ENCODE measurements at regions not wholly inside any gene's neighbourhood (a gene's known extent, or its start where the extent isn't known, plus 50 kb on each side); places are given as distances from the start of the nearest gene placed in this dataset.

DNA sequence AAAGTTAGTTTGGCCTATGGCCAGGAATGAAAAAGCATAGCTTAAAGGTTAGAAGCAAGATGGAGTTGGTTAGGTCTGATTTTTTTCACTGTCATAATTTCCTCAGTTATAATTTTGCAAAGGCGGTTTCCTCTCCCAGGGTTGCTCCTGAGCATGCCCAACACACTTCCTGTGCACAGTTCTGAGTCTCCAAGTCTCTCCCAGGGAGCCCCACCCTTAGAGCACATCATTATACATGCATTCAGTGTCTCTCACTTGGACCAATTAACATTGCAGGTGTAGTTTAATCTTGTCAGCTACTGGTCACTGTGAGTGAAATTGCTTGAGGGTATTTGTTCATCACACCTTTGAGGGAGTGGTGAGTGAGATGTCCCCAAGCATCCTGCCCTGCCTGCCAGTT is 96.0 kb upstream of the ATP10A start:
- Mint-ChIP-seq H3K4me1 (no peaks in the 10 kb centered on the region), H3K27me3 (peaks cover 1% of the 10 kb centered on the region), H3K9me3 (no peaks in the 10 kb centered on the region), H3K36me3 (no peaks in the 10 kb centered on the region), H3K27ac (no peak overlapping the region), H3K4me3 (no peak overlapping the region)

DNA sequence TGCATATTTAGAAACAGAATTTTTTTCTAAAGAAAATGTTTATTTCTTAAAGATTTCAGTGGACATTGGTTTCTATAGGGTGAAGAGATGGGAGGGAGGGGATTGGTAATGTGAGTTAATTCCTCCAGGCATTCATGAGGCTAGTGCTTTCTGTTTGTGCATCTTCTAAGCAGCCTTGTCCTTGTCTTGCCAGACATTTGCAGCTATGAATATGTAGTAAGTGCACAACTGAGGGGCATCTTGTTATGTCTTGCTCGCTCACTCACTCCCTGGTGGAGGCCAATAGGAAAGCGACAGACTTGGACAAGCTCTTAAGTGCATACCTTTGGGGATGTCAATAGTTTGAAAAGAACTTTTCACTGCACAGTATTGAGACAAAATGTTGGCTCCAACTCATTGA is 92.5 kb upstream of the ATP10A start:
- no peaks in the 10 kb centered on the region for H3K4me1 Mint-ChIP-seq
- H3K36me3 Mint-ChIP-seq: peaks cover 5% of the 10 kb centered on the region
- no peak overlapping the region for H3K27ac Mint-ChIP-seq
- peaks cover 1% of the 10 kb centered on the region for H3K27me3 Mint-ChIP-seq
- H3K9me3 Mint-ChIP-seq: peaks cover 5% of the 10 kb centered on the region
- no peak overlapping the region for H3K4me3 Mint-ChIP-seq

DNA sequence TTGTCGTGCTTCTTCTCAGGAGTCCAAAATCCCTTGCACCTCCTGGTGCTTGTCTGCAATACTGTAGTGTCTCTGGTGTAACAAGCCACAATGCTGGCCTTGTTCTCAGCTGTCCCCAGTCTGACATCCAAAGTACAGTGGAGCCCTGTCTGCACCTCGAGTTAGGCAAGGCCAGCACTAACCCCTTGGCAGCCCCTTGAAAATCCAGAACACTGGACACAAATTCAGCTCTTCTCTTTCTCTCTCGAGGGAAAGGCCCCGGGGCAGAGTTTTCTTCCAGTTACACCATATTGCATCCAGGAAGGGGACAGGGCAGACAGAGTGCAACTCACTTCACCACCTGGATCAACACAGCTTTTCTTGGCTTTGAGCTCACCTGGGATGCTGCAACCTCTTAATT is 91.3 kb upstream of the ATP10A start:
- peaks cover 5% of the 10 kb centered on the region for H3K36me3 Mint-ChIP-seq
- no peak overlapping the region for H3K4me3 Mint-ChIP-seq
- H3K27ac Mint-ChIP-seq: no peak overlapping the region
- H3K4me1 Mint-ChIP-seq: no peaks in the 10 kb centered on the region
- H3K27me3 Mint-ChIP-seq: peaks cover 1% of the 10 kb centered on the region
- H3K9me3 Mint-ChIP-seq: peaks cover 5% of the 10 kb centered on the region

DNA sequence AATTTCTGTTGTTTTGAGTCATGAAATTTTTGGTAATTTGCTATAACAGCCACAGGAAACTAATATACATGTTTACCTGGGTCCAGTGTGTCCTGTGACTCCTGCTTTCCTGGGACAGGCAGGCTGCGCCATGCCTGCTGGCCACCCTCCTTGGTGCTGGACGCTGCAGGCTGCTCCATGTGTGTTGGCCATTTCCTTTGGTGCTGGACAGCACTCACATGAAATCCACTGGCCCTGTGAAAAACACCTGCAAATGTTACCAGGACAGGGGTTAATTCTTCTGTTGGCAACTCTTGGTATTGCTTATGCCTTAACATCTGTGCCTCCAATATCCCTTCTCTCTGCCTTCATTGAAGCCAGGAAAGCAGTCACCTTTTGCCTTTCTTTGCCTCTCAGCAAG is 86.9 kb upstream of the ATP10A start:
- Mint-ChIP-seq H3K4me3 (no peak overlapping the region), H3K9me3 (peaks cover 5% of the 10 kb centered on the region), H3K36me3 (peaks cover 5% of the 10 kb centered on the region), H3K27ac (no peak overlapping the region), H3K27me3 (no peaks in the 10 kb centered on the region), H3K4me1 (peaks cover 3% of the 10 kb centered on the region)

GRCh38 chr15:25947323-25948314 is 84.5 kb upstream of the ATP10A start:
- Mint-ChIP-seq H3K4me3 (no peak overlapping the region), H3K4me1 (peaks cover 3% of the 10 kb centered on the region), H3K27ac (no peak overlapping the region), H3K36me3 (no peaks in the 10 kb centered on the region), H3K27me3 (no peaks in the 10 kb centered on the region), H3K9me3 (no peaks in the 10 kb centered on the region)

- H3K27me3 Mint-ChIP-seq: no peaks in the 10 kb centered on the region
- peaks cover 3% of the 10 kb centered on the region for H3K4me1 Mint-ChIP-seq
- H3K4me3 Mint-ChIP-seq: no peak overlapping the region
- no peaks in the 10 kb centered on the region for H3K36me3 Mint-ChIP-seq
- H3K9me3 Mint-ChIP-seq: no peaks in the 10 kb centered on the region
- no peak overlapping the region for H3K27ac Mint-ChIP-seq
These were observed 83.2 kb upstream of the ATP10A start for GRCh38 chr15:25946241-25946805.

- no peaks in the 10 kb centered on the region for H3K36me3 Mint-ChIP-seq
- H3K4me3 Mint-ChIP-seq: no peak overlapping the region
- no peak overlapping the region for H3K27ac Mint-ChIP-seq
- peaks cover 3% of the 10 kb centered on the region for H3K4me1 Mint-ChIP-seq
- no peaks in the 10 kb centered on the region for H3K9me3 Mint-ChIP-seq
- no peaks in the 10 kb centered on the region for H3K27me3 Mint-ChIP-seq
These were observed 81.3 kb upstream of the ATP10A start for GRCh38 chr15:25944386-25944785.

DNA sequence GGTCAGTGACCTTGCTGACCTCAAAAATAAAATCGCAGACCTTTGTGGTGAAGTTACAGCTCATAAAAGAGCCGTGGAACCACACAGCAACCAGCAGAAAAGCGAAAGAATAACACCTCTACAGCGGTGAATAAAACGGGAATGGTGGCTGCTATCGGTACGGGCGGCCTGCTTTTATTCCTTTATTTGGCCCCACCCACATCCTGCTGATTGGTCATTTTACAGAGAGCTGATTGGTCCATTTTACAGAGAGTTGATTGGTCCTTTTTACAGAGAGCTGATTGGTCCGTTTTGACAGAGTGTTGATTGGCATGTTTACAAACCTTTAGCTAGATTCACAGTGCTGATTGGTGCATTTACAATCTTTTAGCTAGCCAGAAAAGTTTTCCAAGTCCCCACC is 80.7 kb upstream of the ATP10A start:
- Mint-ChIP-seq H3K9me3 (no peaks in the 10 kb centered on the region), H3K36me3 (no peaks in the 10 kb centered on the region), H3K27ac (no peak overlapping the region), H3K4me1 (peaks cover 3% of the 10 kb centered on the region), H3K27me3 (no peaks in the 10 kb centered on the region), H3K4me3 (no peak overlapping the region)

DNA sequence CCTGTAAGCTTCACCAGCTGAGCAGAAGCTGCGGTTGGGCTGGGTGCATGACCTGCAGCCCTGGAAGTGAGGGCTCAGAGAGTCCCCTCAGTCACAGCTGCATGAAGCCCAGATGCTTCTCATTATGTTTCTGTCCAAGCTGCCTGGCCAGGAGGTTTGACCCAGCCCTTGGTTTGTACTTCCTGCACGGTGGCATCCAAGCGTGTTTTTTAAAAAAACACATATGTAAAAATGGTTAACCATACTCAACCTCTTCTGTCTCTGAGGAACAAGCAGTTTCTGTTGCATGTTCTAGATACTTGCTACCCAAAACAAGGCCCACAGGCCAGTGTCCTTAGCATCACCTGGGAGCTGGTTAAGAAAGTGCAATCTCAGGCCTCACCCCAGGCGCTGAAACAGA is 76.0 kb upstream of the ATP10A start:
- Mint-ChIP-seq H3K4me3 (no peak overlapping the region), H3K9me3 (no peaks in the 10 kb centered on the region), H3K27ac (no peak overlapping the region), H3K4me1 (no peaks in the 10 kb centered on the region), H3K36me3 (no peaks in the 10 kb centered on the region), H3K27me3 (no peaks in the 10 kb centered on the region)

DNA sequence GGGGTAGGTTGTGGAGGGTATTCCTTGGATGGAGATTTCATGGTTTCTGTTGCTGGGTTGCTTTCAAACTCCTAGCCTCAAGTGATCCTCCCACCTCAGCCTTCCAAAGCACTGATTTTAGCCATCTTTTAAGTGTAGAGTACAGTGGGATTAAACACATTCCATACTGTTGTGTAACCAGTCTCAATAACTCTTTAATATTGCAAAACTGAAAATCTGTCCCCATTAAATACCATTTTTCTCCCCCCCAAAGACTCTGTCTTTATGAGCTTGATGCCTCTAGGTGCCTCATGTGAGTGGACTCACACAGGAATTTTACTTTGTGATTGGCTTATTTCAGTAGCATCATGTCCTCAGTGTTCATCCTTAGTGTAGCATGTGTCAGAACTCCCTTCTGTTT is 74.7 kb upstream of the ATP10A start:
- no peaks in the 10 kb centered on the region for H3K9me3 Mint-ChIP-seq
- no peak overlapping the region for H3K27ac Mint-ChIP-seq
- no peaks in the 10 kb centered on the region for H3K27me3 Mint-ChIP-seq
- H3K4me3 Mint-ChIP-seq: no peak overlapping the region
- H3K36me3 Mint-ChIP-seq: no peaks in the 10 kb centered on the region
- peaks cover 9% of the 10 kb centered on the region for H3K4me1 Mint-ChIP-seq

- H3K27me3 Mint-ChIP-seq: no peaks in the 10 kb centered on the region
- H3K4me3 Mint-ChIP-seq: no peak overlapping the region
- H3K4me1 Mint-ChIP-seq: peaks cover 9% of the 10 kb centered on the region
- H3K27ac Mint-ChIP-seq: no peak overlapping the region
- H3K9me3 Mint-ChIP-seq: no peaks in the 10 kb centered on the region
- H3K36me3 Mint-ChIP-seq: no peaks in the 10 kb centered on the region
These were observed 72.9 kb upstream of the ATP10A start for GRCh38 chr15:25936004-25936403.

DNA sequence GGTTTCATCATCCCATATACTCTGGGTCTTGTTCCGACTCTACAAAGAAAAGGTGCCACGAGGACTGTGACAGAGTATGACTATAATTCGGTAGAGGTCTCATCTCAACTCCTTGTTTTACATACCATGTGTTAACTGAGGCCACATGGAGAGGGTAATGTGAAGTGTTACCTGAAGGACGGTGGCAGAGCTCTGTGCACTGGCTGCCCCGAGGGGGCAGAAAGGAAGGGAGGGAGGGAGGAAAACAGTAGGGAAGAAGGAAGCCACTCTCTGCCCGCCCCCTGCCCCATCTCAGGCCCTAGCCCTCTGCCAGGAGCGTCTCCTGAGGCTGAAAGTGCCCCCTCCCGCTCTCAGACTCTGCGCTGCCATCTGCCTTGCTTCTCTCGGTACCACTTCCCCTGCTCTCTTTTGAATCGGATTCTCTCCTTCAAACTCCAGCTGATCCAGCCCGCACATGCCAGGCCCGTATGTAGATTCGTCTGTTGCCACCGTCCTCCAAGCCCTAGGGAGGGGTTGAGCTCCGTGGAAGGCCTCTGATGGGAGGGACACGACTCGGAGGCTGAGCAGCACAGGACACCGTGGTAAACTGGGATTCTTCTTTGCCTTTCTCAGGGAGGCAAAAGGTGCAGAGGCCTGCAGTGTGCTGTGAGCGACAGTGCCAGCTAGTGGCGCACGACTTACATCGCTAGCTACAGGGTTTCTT is 70.5 kb upstream of the ATP10A start:
- peak overlapping the region; percentile 94 for H3K4me3 Mint-ChIP-seq
- peaks cover 2% of the 10 kb centered on the region for H3K36me3 Mint-ChIP-seq
- peaks cover 6% of the 10 kb centered on the region for H3K9me3 Mint-ChIP-seq
- H3K27ac Mint-ChIP-seq: peak overlapping the region; percentile 96
- H3K4me1 Mint-ChIP-seq: peaks cover 9% of the 10 kb centered on the region
- no peaks in the 10 kb centered on the region for H3K27me3 Mint-ChIP-seq

DNA sequence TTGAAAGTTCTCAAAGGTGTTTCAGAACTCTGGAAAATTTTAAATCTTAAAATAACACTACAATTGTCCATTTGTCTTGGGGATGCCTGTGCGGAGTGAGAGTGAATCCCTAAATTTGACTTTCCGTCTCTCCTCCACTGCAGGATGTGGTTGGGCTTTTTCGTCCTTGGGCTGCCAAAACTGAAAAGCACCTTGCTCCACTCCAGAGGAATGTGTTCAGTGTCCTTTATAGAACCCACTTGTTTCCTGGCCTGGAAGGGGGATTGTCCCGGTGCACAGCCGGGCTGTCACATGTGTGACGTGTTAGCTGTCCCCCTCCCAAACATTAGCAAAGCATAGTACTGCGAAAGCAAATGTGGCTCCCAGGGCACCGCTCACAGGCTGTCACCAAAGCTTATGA is 69.6 kb upstream of the ATP10A start:
- Mint-ChIP-seq H3K4me1 (peaks cover 9% of the 10 kb centered on the region), H3K27me3 (no peaks in the 10 kb centered on the region), H3K4me3 (no peak overlapping the region), H3K9me3 (peaks cover 6% of the 10 kb centered on the region), H3K27ac (no peak overlapping the region), H3K36me3 (peaks cover 2% of the 10 kb centered on the region)

DNA sequence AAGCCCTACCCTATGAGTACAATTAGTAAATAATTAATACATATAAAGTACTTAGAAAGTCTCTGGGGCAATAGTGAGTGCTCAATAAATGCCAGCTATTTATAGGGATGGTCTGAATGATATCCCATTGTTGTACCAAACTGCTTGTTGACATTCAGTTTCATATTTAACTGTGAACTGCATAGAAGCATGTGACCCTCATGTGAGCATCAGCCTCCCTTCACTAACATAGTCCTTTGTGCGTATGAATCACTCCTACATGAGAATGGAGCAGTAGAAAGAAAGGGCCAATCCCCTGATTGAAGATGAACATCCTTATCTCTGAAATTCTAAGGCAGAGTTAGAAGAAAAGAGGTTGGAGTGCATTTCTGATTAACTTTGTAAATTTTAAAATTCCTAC is 68.7 kb upstream of the ATP10A start:
- Mint-ChIP-seq H3K9me3 (peaks cover 6% of the 10 kb centered on the region), H3K36me3 (peaks cover 2% of the 10 kb centered on the region), H3K27ac (no peak overlapping the region), H3K27me3 (no peaks in the 10 kb centered on the region), H3K4me1 (peaks cover 9% of the 10 kb centered on the region), H3K4me3 (no peak overlapping the region)

- Mint-ChIP-seq H3K36me3 (peaks cover 2% of the 10 kb centered on the region), H3K4me3 (no peak overlapping the region), H3K27me3 (no peaks in the 10 kb centered on the region), H3K9me3 (peaks cover 6% of the 10 kb centered on the region), H3K4me1 (peaks cover 9% of the 10 kb centered on the region), H3K27ac (no peak overlapping the region)
These were observed 67.8 kb upstream of the ATP10A start for GRCh38 chr15:25930931-25931330.
